Gastrocnemius medialis (tissue), 4 donors: ENCODE measurements at regions not wholly inside any gene's neighbourhood (a gene's known extent, or its start where the extent isn't known, plus 50 kb on each side); places are given as distances from the start of the nearest gene placed in this dataset.

Experiments used
- CTCF ChIP-seq, 5 experiments: fragments of 450-650 bp in 3 of 5; fragments of 200-600 bp in 2 of 5; sonication (generic) in 2 of 5; IDR thresholded peaks in 4 of 5; conservative IDR thresholded peaks in 1 of 5; 1 replicate in 4 of 5; 2 replicates in 1 of 5; pipeline ENCODE4 v1.5.1; 2016 to 2019; ENCODE audit warnings: antibody characterized with exemption in 5 of 5, mild to moderate bottlenecking in 3 of 5, moderate library complexity in 3 of 5
- POLR2A ChIP-seq, 2 donors: fragments of 450-650 bp; IDR thresholded peaks; one replicate each; pipeline ENCODE4 v1.6.1; 2017; ENCODE audit warnings: antibody characterized with exemption in 2 of 2, mild to moderate bottlenecking in 2 of 2, moderate library complexity in 2 of 2

GRCh38 chr18:40534723-40535122 lies 1420.3 kb upstream of the PIK3C3 start:
- TF ChIP-seq CTCF (IDR thresholded peaks at IDR 0.05 in 4 of 5, conservative IDR thresholded peaks at IDR 0.05 in 1 of 5) = no peak
- no peak for TF ChIP-seq POLR2A (IDR thresholded peaks at IDR 0.05)
